IgD-negative memory B cell (primary cell): ENCODE measurements at regions not wholly inside any gene's neighbourhood (a gene's known extent, or its start where the extent isn't known, plus 50 kb on each side); places are given as distances from the start of the nearest gene placed in this dataset.

Experiments
- H3K27ac Mint-ChIP-seq, 3 donors: one replicate each; pipeline ENCODE4 v1.8.0; 2020 to 2022; ENCODE audit warnings: mild to moderate bottlenecking in 3 of 3, mixed read lengths in 3 of 3, moderate library complexity in 1 of 3
- H3K27me3 Mint-ChIP-seq: one replicate; pipeline ENCODE4 v1.8.0; 2021; ENCODE audit warnings: mixed read lengths
- H3K36me3 Mint-ChIP-seq: one replicate; pipeline ENCODE4 v1.8.0; 2020; ENCODE audit warnings: mild to moderate bottlenecking, mixed read lengths
- H3K4me1 Mint-ChIP-seq, 3 donors: one replicate each; pipeline ENCODE4 v1.8.0; 2020 to 2022; ENCODE audit warnings: mixed read lengths in 3 of 3, mild to moderate bottlenecking in 1 of 3
- H3K4me3 Mint-ChIP-seq, 4 donors: one replicate each; pipeline ENCODE4 v1.8.0; 2020 to 2022; ENCODE audit warnings: mild to moderate bottlenecking in 4 of 4, mixed read lengths in 4 of 4, moderate library complexity in 3 of 4
- H3K9me3 Mint-ChIP-seq, 3 donors: one replicate each; pipeline ENCODE4 v1.8.0; 2020 to 2021; ENCODE audit warnings: mixed read lengths in 3 of 3, mild to moderate bottlenecking in 1 of 3

- no peak overlapping the region for H3K4me3 Mint-ChIP-seq
- H3K27ac Mint-ChIP-seq = no peak overlapping the region
- peaks cover 0 to 2% (median 0%) of the 10 kb centered on the region in 3 donors for H3K4me1 Mint-ChIP-seq
- peaks cover 3 to 7% (median 5%) of the 10 kb centered on the region in 3 donors for H3K9me3 Mint-ChIP-seq
- H3K36me3 Mint-ChIP-seq = no peaks in the 10 kb centered on the region
- no peaks in the 10 kb centered on the region for H3K27me3 Mint-ChIP-seq
Observed at GRCh38 chr6:92504509-92504908, 914.9 kb downstream of the EPHA7 start.

- H3K36me3 Mint-ChIP-seq = no peaks in the 10 kb centered on the region
- H3K27ac Mint-ChIP-seq = no peak overlapping the region
- no peaks in the 10 kb centered on the region for H3K27me3 Mint-ChIP-seq
- peaks cover 0 to 13% (median 3%) of the 10 kb centered on the region in 3 donors for H3K9me3 Mint-ChIP-seq
- no peak overlapping the region for H3K4me3 Mint-ChIP-seq
- H3K4me1 Mint-ChIP-seq = no peaks in the 10 kb centered on the region
Observed at GRCh38 chr6:92497281-92497680, 922.1 kb downstream of the EPHA7 start.

- Mint-ChIP-seq H3K27ac (no peak overlapping the region), H3K27me3 (no peaks in the 10 kb centered on the region), H3K9me3 (peaks cover 0 to 13% (median 3%) of the 10 kb centered on the region in 3 donors), H3K4me3 (no peak overlapping the region), H3K36me3 (no peaks in the 10 kb centered on the region), H3K4me1 (no peaks in the 10 kb centered on the region)
Observed at GRCh38 chr6:92496527-92496926, 922.8 kb downstream of the EPHA7 start.

- H3K9me3 Mint-ChIP-seq = peaks cover 0 to 8% (median 3%) of the 10 kb centered on the region in 3 donors
- no peaks in the 10 kb centered on the region for H3K36me3 Mint-ChIP-seq
- H3K27me3 Mint-ChIP-seq = no peaks in the 10 kb centered on the region
- no peak overlapping the region for H3K4me3 Mint-ChIP-seq
- no peaks in the 10 kb centered on the region for H3K4me1 Mint-ChIP-seq
- no peak overlapping the region for H3K27ac Mint-ChIP-seq
Observed at GRCh38 chr6:92495242-92495641, 924.1 kb downstream of the EPHA7 start.

GRCh38 chr6:92485487-92485886 is 933.9 kb downstream of the EPHA7 start:
- Mint-ChIP-seq H3K27ac (no peak overlapping the region), H3K4me1 (no peaks in the 10 kb centered on the region), H3K9me3 (peaks cover 3 to 11% (median 7%) of the 10 kb centered on the region in 3 donors), H3K27me3 (no peaks in the 10 kb centered on the region), H3K4me3 (no peak overlapping the region), H3K36me3 (no peaks in the 10 kb centered on the region)

GRCh38 chr6:92479831-92480230 is 939.5 kb downstream of the EPHA7 start:
- no peak overlapping the region for H3K27ac Mint-ChIP-seq
- peaks cover 0 to 16% (median 0%) of the 10 kb centered on the region in 3 donors for H3K9me3 Mint-ChIP-seq
- no peak overlapping the region for H3K4me3 Mint-ChIP-seq
- no peaks in the 10 kb centered on the region for H3K4me1 Mint-ChIP-seq
- no peaks in the 10 kb centered on the region for H3K27me3 Mint-ChIP-seq
- H3K36me3 Mint-ChIP-seq = peaks cover 1% of the 10 kb centered on the region

- H3K27ac Mint-ChIP-seq = no peak overlapping the region
Observed at GRCh38 chr6:92473056-92473455, 946.3 kb downstream of the EPHA7 start.

GRCh38 chr6:92469186-92469828 is 950.1 kb downstream of the EPHA7 start:
- no peaks in the 10 kb centered on the region for H3K27me3 Mint-ChIP-seq
- H3K27ac Mint-ChIP-seq = no peak overlapping the region
- H3K9me3 Mint-ChIP-seq = peaks cover 4 to 29% (median 8%) of the 10 kb centered on the region in 3 donors
- no peak overlapping the region for H3K4me3 Mint-ChIP-seq
- no peaks in the 10 kb centered on the region for H3K36me3 Mint-ChIP-seq
- no peaks in the 10 kb centered on the region for H3K4me1 Mint-ChIP-seq

More at GRCh38 chr6:92473056-92473455, 946.3 kb downstream of the EPHA7 start:
- Mint-ChIP-seq H3K4me3 (no peak overlapping the region), H3K36me3 (no peaks in the 10 kb centered on the region), H3K4me1 (no peaks in the 10 kb centered on the region), H3K9me3 (peaks cover 0 to 13% (median 3%) of the 10 kb centered on the region in 3 donors), H3K27me3 (no peaks in the 10 kb centered on the region)

GRCh38 chr6:92468066-92468465 is 951.3 kb downstream of the EPHA7 start:
- no peaks in the 10 kb centered on the region for H3K36me3 Mint-ChIP-seq
- no peak overlapping the region for H3K4me3 Mint-ChIP-seq
- no peaks in the 10 kb centered on the region for H3K4me1 Mint-ChIP-seq
- no peaks in the 10 kb centered on the region for H3K27me3 Mint-ChIP-seq
- H3K9me3 Mint-ChIP-seq = peaks cover 4 to 35% (median 11%) of the 10 kb centered on the region in 3 donors
- H3K27ac Mint-ChIP-seq = no peak overlapping the region

GRCh38 chr6:92460133-92460532 is 959.2 kb downstream of the EPHA7 start:
- no peak overlapping the region for H3K27ac Mint-ChIP-seq

GRCh38 chr6:92459606-92460005 is 959.8 kb downstream of the EPHA7 start:
- H3K9me3 Mint-ChIP-seq = peaks cover 0 to 12% (median 3%) of the 10 kb centered on the region in 3 donors
- no peak overlapping the region for H3K27ac Mint-ChIP-seq
- H3K36me3 Mint-ChIP-seq = no peaks in the 10 kb centered on the region
- no peak overlapping the region for H3K4me3 Mint-ChIP-seq
- H3K4me1 Mint-ChIP-seq = peaks cover 0 to 2% (median 0%) of the 10 kb centered on the region in 3 donors
- H3K27me3 Mint-ChIP-seq = no peaks in the 10 kb centered on the region

More at GRCh38 chr6:92460133-92460532, 959.2 kb downstream of the EPHA7 start:
- Mint-ChIP-seq H3K4me1 (peaks cover 0 to 2% (median 0%) of the 10 kb centered on the region in 3 donors), H3K36me3 (no peaks in the 10 kb centered on the region), H3K4me3 (no peak overlapping the region), H3K9me3 (peaks cover 0 to 17% (median 3%) of the 10 kb centered on the region in 3 donors), H3K27me3 (no peaks in the 10 kb centered on the region)

GRCh38 chr6:92446052-92446451 is 973.3 kb downstream of the EPHA7 start:
- Mint-ChIP-seq H3K36me3 (no peaks in the 10 kb centered on the region), H3K4me1 (no peaks in the 10 kb centered on the region)

GRCh38 chr6:92433911-92434310 is 985.4 kb downstream of the EPHA7 start:
- Mint-ChIP-seq H3K9me3 (peaks cover 2 to 5% (median 2%) of the 10 kb centered on the region in 3 donors), H3K27me3 (no peaks in the 10 kb centered on the region), H3K27ac (no peak overlapping the region), H3K36me3 (no peaks in the 10 kb centered on the region), H3K4me1 (no peaks in the 10 kb centered on the region), H3K4me3 (no peak overlapping the region)

More at GRCh38 chr6:92446052-92446451, 973.3 kb downstream of the EPHA7 start:
- H3K9me3 Mint-ChIP-seq = peaks cover 0 to 3% (median under 1%) of the 10 kb centered on the region in 3 donors
- no peak overlapping the region for H3K4me3 Mint-ChIP-seq
- no peak overlapping the region for H3K27ac Mint-ChIP-seq
- H3K27me3 Mint-ChIP-seq = no peaks in the 10 kb centered on the region

GRCh38 chr6:92431502-92431901 is 987.9 kb downstream of the EPHA7 start:
- Mint-ChIP-seq H3K4me3 (no peak overlapping the region), H3K4me1 (no peaks in the 10 kb centered on the region), H3K27me3 (no peaks in the 10 kb centered on the region), H3K9me3 (peaks cover 0 to 6% (median 0%) of the 10 kb centered on the region in 3 donors), H3K36me3 (no peaks in the 10 kb centered on the region), H3K27ac (no peak overlapping the region)

- Mint-ChIP-seq H3K9me3 (peaks cover 0 to 5% (median 2%) of the 10 kb centered on the region in 3 donors), H3K36me3 (no peaks in the 10 kb centered on the region), H3K27ac (no peak overlapping the region), H3K4me1 (no peaks in the 10 kb centered on the region), H3K27me3 (no peaks in the 10 kb centered on the region), H3K4me3 (no peak overlapping the region)
Observed at GRCh38 chr6:92428448-92428847, 990.9 kb downstream of the EPHA7 start.

GRCh38 chr6:92427453-92427852 is 991.9 kb downstream of the EPHA7 start:
- no peak overlapping the region for H3K27ac Mint-ChIP-seq
- H3K9me3 Mint-ChIP-seq = peaks cover 0 to 8% (median 4%) of the 10 kb centered on the region in 3 donors

More at GRCh38 chr6:92427453-92427852, 991.9 kb downstream of the EPHA7 start:
- H3K27me3 Mint-ChIP-seq = no peaks in the 10 kb centered on the region
- no peak overlapping the region for H3K4me3 Mint-ChIP-seq
- H3K36me3 Mint-ChIP-seq = no peaks in the 10 kb centered on the region
- H3K4me1 Mint-ChIP-seq = no peaks in the 10 kb centered on the region
